Vagina (tissue), 2 donors: ENCODE measurements at regions not wholly inside any gene's neighbourhood (a gene's known extent, or its start where the extent isn't known, plus 50 kb on each side); places are given as distances from the start of the nearest gene placed in this dataset.

Experiments used
- DNase-seq, 2 donors: peaks; one replicate each; pipeline ENCODE4 v3.0.0-alpha.2; 2017; ENCODE audit errors: extremely low spot score in 2 of 2
- H3K27ac ChIP-seq: fragments of 200-600 bp; sonication (generic); one replicate; pipeline ENCODE4 v1.5.1; 2019
- H3K27me3 ChIP-seq: fragments of 200-600 bp; sonication (generic); one replicate; pipeline ENCODE4 v1.5.1; 2019
- H3K36me3 ChIP-seq, 2 donors: fragments of 200-600 bp; sonication (generic); one replicate each; pipeline ENCODE4 v1.5.1; 2017 to 2019
- H3K4me1 ChIP-seq: fragments of 200-600 bp; sonication (generic); one replicate; pipeline ENCODE4 v1.5.1; 2019
- H3K4me3 ChIP-seq, 2 donors: fragments of 200-600 bp; sonication (generic); 1 replicate in 1 of 2; 2 replicates in 1 of 2; pipeline ENCODE4 v1.5.1; 2016 to 2019
- H3K9me3 ChIP-seq: fragments of 200-600 bp; sonication (generic); one replicate; pipeline ENCODE4 v1.5.1; 2019
- CTCF ChIP-seq, 3 experiments: fragments of 450-650 bp in 2 of 3; fragments of 200-600 bp in 1 of 3; sonication (generic) in 1 of 3; IDR thresholded peaks; one replicate each; pipeline ENCODE4 v1.5.1; 2017 to 2019; ENCODE audit warnings: antibody characterized with exemption in 3 of 3, mild to moderate bottlenecking in 2 of 3, moderate library complexity in 2 of 3
- POLR2A ChIP-seq, 2 donors: fragments of 450-650 bp; IDR thresholded peaks; one replicate each; pipeline ENCODE4 v1.6.1; 2017; ENCODE audit warnings: antibody characterized with exemption in 2 of 2, mild to moderate bottlenecking in 2 of 2, moderate library complexity in 2 of 2
- POLR2AphosphoS5 ChIP-seq, 2 donors: sonication (generic); formaldehyde crosslinking; IDR thresholded peaks; one replicate each; pipeline ENCODE4 v1.9.0; 2017; ENCODE audit warnings: antibody characterized with exemption in 2 of 2, mild to moderate bottlenecking in 2 of 2, low read depth in 1 of 2; ENCODE audit not compliant: insufficient read depth in 1 of 2
- intact Hi-C: fragments of 100-400 bp; cut with DNase I; formaldehyde crosslinking; loops from one replicate; pipeline ENCODE4 v1.15.1; 2023

GRCh38 chr4:71185037-71185436 lies 153.8 kb upstream of the SLC4A4 start:
- intact Hi-C loops = no loop called here
- H3K4me3 ChIP-seq = no peak overlapping the region
- no peaks in the 10 kb centered on the region for H3K4me1 ChIP-seq
- DNase-seq = no peak
- H3K27ac ChIP-seq = no peak overlapping the region
- H3K9me3 ChIP-seq = no peaks in the 10 kb centered on the region
- no peak for TF ChIP-seq POLR2A (IDR thresholded peaks at IDR 0.05)
- TF ChIP-seq POLR2AphosphoS5 (IDR thresholded peaks at IDR 0.05; ENCODE audit: insufficient read depth in 1 of 2, low read depth in 1 of 2) = no peak
- no peak for TF ChIP-seq CTCF (IDR thresholded peaks at IDR 0.05)
- no peaks in the 10 kb centered on the region for H3K27me3 ChIP-seq
- no peaks in the 10 kb centered on the region for H3K36me3 ChIP-seq

DNA sequence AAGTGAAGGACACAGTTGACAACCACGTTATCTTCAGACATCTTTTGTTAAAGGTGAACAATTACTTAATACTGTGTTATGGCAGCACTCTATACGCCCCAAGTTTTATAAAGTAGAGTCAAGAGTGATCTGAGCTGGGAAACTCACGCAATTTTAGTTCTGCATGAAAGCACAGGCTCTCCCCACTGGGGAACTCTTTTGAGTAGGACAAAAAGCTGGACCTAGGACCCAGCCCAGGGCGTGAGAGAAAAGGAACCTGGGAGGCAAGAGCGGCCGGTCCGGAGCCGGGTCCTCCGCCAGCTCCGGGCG lies 152.6 kb upstream of the SLC4A4 start:
- TF ChIP-seq CTCF (IDR thresholded peaks at IDR 0.05) = no peak
- TF ChIP-seq POLR2A (IDR thresholded peaks at IDR 0.05) = no peak
- no peak for TF ChIP-seq POLR2AphosphoS5 (IDR thresholded peaks at IDR 0.05; ENCODE audit: insufficient read depth in 1 of 2, low read depth in 1 of 2)
- Histone ChIP-seq H3K4me3 (peak overlapping the region; percentile 53 to 89), H3K9me3 (no peaks in the 10 kb centered on the region), H3K4me1 (no peaks in the 10 kb centered on the region), H3K36me3 (no peaks in the 10 kb centered on the region), H3K27ac (no peak overlapping the region), H3K27me3 (no peaks in the 10 kb centered on the region)
- DNase-seq = no peak
- intact Hi-C loops = no loop called here

DNA sequence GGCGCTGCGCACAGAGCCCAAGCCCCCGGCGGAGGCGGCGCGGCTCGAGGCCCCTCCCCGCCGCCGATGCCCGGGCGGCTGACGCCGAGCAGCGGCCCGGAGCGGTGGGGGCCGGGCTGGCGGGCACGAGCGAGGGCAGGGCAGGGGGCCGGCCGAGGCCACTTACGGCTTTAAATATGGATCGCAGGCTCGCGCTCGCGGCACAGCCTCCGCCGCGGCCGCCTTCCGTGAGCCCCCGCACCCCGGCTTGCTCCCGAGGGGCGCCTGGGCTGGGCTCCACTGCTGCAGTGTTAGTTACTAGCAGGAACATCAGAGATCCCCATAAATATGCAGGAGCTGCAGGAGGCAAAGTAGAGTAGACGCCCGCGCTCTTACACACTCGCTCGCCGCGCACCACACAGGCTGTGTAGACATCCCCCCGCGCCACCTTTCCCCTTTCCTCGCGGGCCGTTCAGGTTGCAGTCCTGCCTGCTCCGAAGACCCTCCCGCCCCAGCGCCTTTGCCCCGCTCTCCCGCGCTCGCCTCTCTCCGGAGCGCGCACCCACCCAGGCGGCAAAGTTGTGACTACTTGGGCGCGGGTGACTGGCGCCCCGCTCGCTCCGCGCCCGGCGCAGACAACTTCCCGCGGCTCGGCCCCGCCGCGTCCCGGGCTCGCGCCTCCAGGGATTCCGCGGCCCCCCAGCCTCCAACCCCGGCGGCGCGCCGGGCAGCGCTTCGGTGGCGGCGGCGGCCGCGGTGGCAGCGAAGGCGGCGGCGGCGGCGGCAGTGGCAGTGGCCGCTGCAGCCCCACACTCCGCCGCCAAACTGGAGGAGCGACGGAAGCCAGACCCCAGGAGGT lies 152.0 kb upstream of the SLC4A4 start:
- Histone ChIP-seq H3K36me3 (no peaks in the 10 kb centered on the region), H3K4me1 (no peaks in the 10 kb centered on the region), H3K9me3 (no peaks in the 10 kb centered on the region), H3K4me3 (peak overlapping the region; percentile 53 to 89), H3K27me3 (no peaks in the 10 kb centered on the region), H3K27ac (peak overlapping the region; percentile 22)
- TF ChIP-seq POLR2AphosphoS5 (IDR thresholded peaks at IDR 0.05; ENCODE audit: insufficient read depth in 1 of 2, low read depth in 1 of 2) (peak in 1 of 2 donors; percentile 44), POLR2A (IDR thresholded peaks at IDR 0.05) (no peak)
- no peak for DNase-seq
- intact Hi-C loops = no loop called here

- Histone ChIP-seq H3K27ac (no peak overlapping the region), H3K36me3 (no peaks in the 10 kb centered on the region), H3K27me3 (no peaks in the 10 kb centered on the region), H3K4me3 (peak overlapping the region; percentile 53 to 89), H3K4me1 (no peaks in the 10 kb centered on the region), H3K9me3 (no peaks in the 10 kb centered on the region)
- DNase-seq = peak in 1 of 2 donors; percentile 87
- TF ChIP-seq POLR2A (IDR thresholded peaks at IDR 0.05) (no peak), CTCF (IDR thresholded peaks at IDR 0.05) (no peak), POLR2AphosphoS5 (IDR thresholded peaks at IDR 0.05; ENCODE audit: insufficient read depth in 1 of 2, low read depth in 1 of 2) (no peak)
- intact Hi-C loops = no loop called here
Observed at GRCh38 chr4:71187404-71188155, 151.2 kb upstream of the SLC4A4 start.

GRCh38 chr4:71188156-71188640 lies 150.6 kb upstream of the SLC4A4 start:
- TF ChIP-seq CTCF (IDR thresholded peaks at IDR 0.05) (no peak), POLR2A (IDR thresholded peaks at IDR 0.05) (no peak), POLR2AphosphoS5 (IDR thresholded peaks at IDR 0.05; ENCODE audit: insufficient read depth in 1 of 2, low read depth in 1 of 2) (no peak)
- no peak for DNase-seq
- H3K4me3 ChIP-seq = peak overlapping the region; percentile 53 to 89
- no peaks in the 10 kb centered on the region for H3K9me3 ChIP-seq
- no peaks in the 10 kb centered on the region for H3K27me3 ChIP-seq
- intact Hi-C loops = no loop called here
- H3K4me1 ChIP-seq = no peaks in the 10 kb centered on the region
- H3K36me3 ChIP-seq = no peaks in the 10 kb centered on the region
- H3K27ac ChIP-seq = no peak overlapping the region
